Activated B cell treated with CpG ODN at 0.5 μM for 24 hours (primary cell): ENCODE measurements at regions not wholly inside any gene's neighbourhood (a gene's known extent, or its start where the extent isn't known, plus 50 kb on each side); places are given as distances from the start of the nearest gene placed in this dataset.
"Not testable (repeated sequence)": the region's sequence is repeated elsewhere in the genome, so short reads cannot be mapped to it uniquely, and the experiment has no call there.

Experiments
- ATAC-seq: fragments of 200-7000 bp; cut with Tn5 transposase; one replicate; pipeline ENCODE4 v1.10.0; 2021; ENCODE audit warnings: low read depth, mild to moderate bottlenecking, moderate library complexity
- CTCF ChIA-PET: fragments of 350-600 bp; sonication (Branson Sonifier 250); formaldehyde crosslinking; loops from one replicate; lab custom pipeline; 2021; ENCODE audit warnings: antibody characterized with exemption; lab: Charles Lee
- POLR2A ChIA-PET: fragments of 350-600 bp; sonication (Branson Sonifier 250); formaldehyde crosslinking; loops from one replicate; lab custom pipeline; 2021; ENCODE audit warnings: antibody characterized with exemption; lab: Charles Lee
- DNase-seq: peaks from one replicate; pipeline ENCODE4 v3.0.0; 2022
- H3K27ac Mint-ChIP-seq: one replicate; pipeline ENCODE4 v1.8.0; 2020; ENCODE audit warnings: mixed read lengths
- H3K27me3 Mint-ChIP-seq: one replicate; pipeline ENCODE4 v1.8.0; 2021; ENCODE audit warnings: mixed read lengths
- H3K36me3 Mint-ChIP-seq: one replicate; pipeline ENCODE4 v1.8.0; 2021; ENCODE audit warnings: low read depth, mixed read lengths
- H3K4me1 Mint-ChIP-seq: one replicate; pipeline ENCODE4 v1.8.0; 2021; ENCODE audit warnings: mixed read lengths
- H3K4me3 Mint-ChIP-seq: one replicate; pipeline ENCODE4 v1.8.0; 2020; ENCODE audit warnings: mild to moderate bottlenecking, mixed read lengths
- H3K9me3 Mint-ChIP-seq: one replicate; pipeline ENCODE4 v1.8.0; 2020; ENCODE audit warnings: mixed read lengths
- intact Hi-C: fragments of 100-400 bp; cut with micrococcal nuclease; formaldehyde crosslinking; loops from one replicate; pipeline ENCODE4 v1.15.1; 2024
- TF ChIP-seq, protein P1 (sequence below): fragments of 200-600 bp; IDR thresholded peaks from one replicate; pipeline ENCODE4 v1.8.0; 2022; ENCODE audit warnings: antibody characterized with exemption, mild to moderate bottlenecking

DNA sequence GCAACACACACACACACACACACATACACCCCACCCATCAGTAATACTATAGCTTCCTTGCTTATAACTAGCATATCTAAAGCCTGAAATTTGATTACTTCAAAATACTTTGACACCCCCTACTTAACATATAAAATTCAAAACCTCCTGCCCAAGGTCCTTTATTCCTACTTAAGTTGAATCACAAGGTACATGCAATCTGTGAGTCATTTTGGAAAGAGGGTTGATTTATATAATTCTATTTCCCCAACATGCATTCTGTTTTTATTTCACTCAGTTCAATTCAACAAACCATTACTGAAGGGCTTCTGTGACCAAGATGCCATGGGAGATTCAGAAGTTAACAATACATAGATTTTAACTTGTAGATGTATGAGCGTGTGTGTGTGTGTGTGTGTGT, 420.7 kb downstream of the METTL4 start:
- DNase-seq (no peak), ATAC-seq (no peak)
- H3K9me3 Mint-ChIP-seq = no peaks in the 10 kb centered on the region
- H3K4me3 Mint-ChIP-seq = no peak overlapping the region
- POLR2A ChIA-PET = no interaction called here
- TF ChIP-seq, protein P1, sequence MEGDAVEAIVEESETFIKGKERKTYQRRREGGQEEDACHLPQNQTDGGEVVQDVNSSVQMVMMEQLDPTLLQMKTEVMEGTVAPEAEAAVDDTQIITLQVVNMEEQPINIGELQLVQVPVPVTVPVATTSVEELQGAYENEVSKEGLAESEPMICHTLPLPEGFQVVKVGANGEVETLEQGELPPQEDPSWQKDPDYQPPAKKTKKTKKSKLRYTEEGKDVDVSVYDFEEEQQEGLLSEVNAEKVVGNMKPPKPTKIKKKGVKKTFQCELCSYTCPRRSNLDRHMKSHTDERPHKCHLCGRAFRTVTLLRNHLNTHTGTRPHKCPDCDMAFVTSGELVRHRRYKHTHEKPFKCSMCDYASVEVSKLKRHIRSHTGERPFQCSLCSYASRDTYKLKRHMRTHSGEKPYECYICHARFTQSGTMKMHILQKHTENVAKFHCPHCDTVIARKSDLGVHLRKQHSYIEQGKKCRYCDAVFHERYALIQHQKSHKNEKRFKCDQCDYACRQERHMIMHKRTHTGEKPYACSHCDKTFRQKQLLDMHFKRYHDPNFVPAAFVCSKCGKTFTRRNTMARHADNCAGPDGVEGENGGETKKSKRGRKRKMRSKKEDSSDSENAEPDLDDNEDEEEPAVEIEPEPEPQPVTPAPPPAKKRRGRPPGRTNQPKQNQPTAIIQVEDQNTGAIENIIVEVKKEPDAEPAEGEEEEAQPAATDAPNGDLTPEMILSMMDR = no peak
- no peak overlapping the region for H3K27ac Mint-ChIP-seq
- H3K4me1 Mint-ChIP-seq = no peaks in the 10 kb centered on the region
- H3K27me3 Mint-ChIP-seq = peaks cover 3% of the 10 kb centered on the region
- H3K36me3 Mint-ChIP-seq = no peaks in the 10 kb centered on the region
- intact Hi-C loops = no loop called here
- CTCF ChIA-PET = no interaction called here

GRCh38 chr18:2154278-2154677, 417.0 kb downstream of the METTL4 start:
- Mint-ChIP-seq H3K4me3 (no peak overlapping the region), H3K27me3 (no peaks in the 10 kb centered on the region), H3K36me3 (no peaks in the 10 kb centered on the region), H3K27ac (no peak overlapping the region), H3K9me3 (no peaks in the 10 kb centered on the region), H3K4me1 (no peaks in the 10 kb centered on the region)
- ATAC-seq = no peak
- POLR2A ChIA-PET = no interaction called here
- CTCF ChIA-PET = no interaction called here
- DNase-seq = no peak
- TF ChIP-seq, protein P1 = no peak
- intact Hi-C loops = no loop called here

DNA sequence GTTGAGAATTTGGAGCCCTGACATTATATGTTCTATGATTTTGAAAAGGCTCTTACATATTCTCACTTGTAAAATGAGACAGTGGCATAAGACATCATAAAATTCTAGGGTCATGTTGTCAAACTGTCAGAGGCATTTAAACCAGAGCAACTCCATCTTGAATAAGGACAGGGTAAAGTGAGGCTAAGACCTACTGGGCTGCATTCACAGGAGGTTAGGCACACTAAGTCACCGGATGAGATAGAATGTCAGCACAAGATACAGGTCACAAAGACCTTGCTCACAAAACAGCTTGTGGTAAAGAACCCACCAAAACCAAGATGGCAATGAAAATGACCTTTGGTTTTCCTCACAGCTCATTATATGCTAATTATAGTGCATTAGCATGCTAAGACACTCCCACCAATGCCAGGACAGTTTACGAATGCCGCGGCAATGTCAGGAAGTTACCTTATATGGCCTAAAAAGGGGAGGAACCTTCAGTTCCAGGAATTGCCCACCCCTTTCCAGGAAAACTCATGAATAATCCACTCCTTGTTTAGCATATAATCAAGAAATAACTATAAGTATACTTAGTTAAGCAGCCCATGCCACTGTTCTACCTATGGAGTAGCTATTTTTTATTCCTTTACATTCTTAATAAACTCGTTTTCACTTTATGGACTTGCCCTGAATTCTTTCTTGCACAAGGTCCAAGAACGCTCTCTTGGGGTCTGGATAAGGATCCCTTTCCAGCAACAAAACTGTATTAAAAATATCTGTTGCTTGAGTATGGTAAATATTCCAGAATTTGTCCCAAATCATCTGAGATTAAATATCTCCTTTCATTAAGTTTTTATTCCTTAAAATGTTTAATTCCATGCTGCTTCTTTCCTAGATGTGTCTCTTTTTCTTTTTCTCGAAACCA, 406.4 kb downstream of the METTL4 start:
- Mint-ChIP-seq H3K27ac (no peak overlapping the region), H3K4me3 (no peak overlapping the region), H3K4me1 (no peaks in the 10 kb centered on the region), H3K9me3 (no peaks in the 10 kb centered on the region), H3K36me3 (no peaks in the 10 kb centered on the region), H3K27me3 (no peaks in the 10 kb centered on the region)
- intact Hi-C loops = no loop called here
- ChIA-PET CTCF (no interaction called here), POLR2A (no interaction called here)
- TF ChIP-seq, protein P1 = no peak
- no peak for ATAC-seq
- no peak for DNase-seq

DNA sequence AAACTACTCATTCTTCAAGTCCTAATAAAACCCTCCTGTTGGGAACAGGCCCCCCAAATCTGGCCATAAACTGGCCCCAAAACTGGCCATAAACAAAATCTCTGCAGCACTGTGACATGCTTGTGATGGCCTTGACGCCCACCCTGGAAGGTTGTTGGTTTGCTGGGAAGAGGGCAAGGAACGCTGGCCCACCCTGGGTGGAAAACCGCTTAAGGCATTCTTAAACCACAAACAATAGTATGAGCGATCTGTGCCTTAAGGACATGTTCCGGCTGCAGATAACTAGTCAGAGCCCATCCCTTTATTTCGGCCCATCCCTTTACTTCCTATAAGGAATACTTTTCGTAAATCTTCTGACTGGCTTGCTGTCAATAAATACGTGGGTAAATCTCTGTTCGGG, 404.4 kb downstream of the METTL4 start:
- H3K27ac Mint-ChIP-seq, H3K4me1 Mint-ChIP-seq, H3K9me3 Mint-ChIP-seq, intact Hi-C loops, H3K36me3 Mint-ChIP-seq, H3K4me3 Mint-ChIP-seq, ATAC-seq, DNase-seq, POLR2A ChIA-PET, CTCF ChIA-PET, H3K27me3 Mint-ChIP-seq: not testable (repeated sequence)

DNA sequence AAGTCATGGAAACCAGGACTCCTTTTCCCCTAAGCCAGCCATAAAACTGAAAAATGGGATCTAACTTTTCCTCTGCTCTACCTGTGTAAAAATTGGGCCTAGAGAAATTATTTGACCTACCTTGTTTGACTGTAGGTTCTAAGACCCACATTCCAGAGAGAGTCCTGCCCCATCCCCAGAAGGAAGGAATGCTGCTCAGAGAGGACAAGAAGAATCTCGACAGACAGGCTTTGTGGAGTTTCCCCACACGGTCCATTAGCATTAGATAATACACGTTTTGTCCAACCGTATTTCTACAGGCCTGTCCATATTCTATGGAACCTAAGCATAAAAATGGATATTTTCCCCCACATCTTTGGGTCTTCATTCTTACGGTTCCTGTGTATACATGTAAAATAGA, 403.3 kb downstream of the METTL4 start:
- Mint-ChIP-seq H3K4me1 (no peaks in the 10 kb centered on the region), H3K27me3 (no peaks in the 10 kb centered on the region), H3K9me3 (no peaks in the 10 kb centered on the region), H3K4me3 (no peak overlapping the region), H3K36me3 (no peaks in the 10 kb centered on the region), H3K27ac (no peak overlapping the region)
- CTCF ChIA-PET = no interaction called here
- POLR2A ChIA-PET = no interaction called here
- TF ChIP-seq, protein P1 = no peak
- DNase-seq = no peak
- ATAC-seq = no peak
- intact Hi-C loops = no loop called here
